HEK293 (cell line): ENCODE measurements at regions not wholly inside any gene's neighbourhood (a gene's known extent, or its start where the extent isn't known, plus 50 kb on each side); places are given as distances from the start of the nearest gene placed in this dataset.

ENCODE experiments used
- CTCF ChIA-PET: fragments of 350-600 bp; formaldehyde crosslinking; extraction: SDS; loops from one replicate; lab custom pipeline; 2021; ENCODE audit warnings: antibody characterized with exemption; lab: Yijun Ruan, JAX
- POLR2A ChIA-PET: fragments of 300-600 bp; formaldehyde crosslinking; extraction: SDS; loops from one replicate; lab custom pipeline; 2020; ENCODE audit warnings: antibody characterized with exemption, inconsistent platforms; lab: Yijun Ruan, JAX
- H3K27ac ChIP-seq: fragments of 200-500 bp; sonication (Bioruptor generic); 2 replicates; pipeline ENCODE4 v1.5.1; 2014; ENCODE audit warnings: low read depth, low read length, control low read depth, inconsistent platforms; ENCODE audit errors: extremely low read depth
- H3K36me3 ChIP-seq, 2 experiments: fragments of 200-500 bp in 1 of 2; sonication (Bioruptor generic) in 1 of 2; 1 replicate in 1 of 2; 2 replicates in 1 of 2; pipeline ENCODE4 v1.5.1; 2014 to 2017; ENCODE audit warnings: inconsistent platforms in 2 of 2, low read length in 2 of 2; ENCODE audit not compliant: control insufficient read depth in 2 of 2, insufficient read depth in 1 of 2
- H3K4me1 ChIP-seq: fragments of 200-500 bp; sonication (Bioruptor generic); 2 replicates; pipeline ENCODE4 v1.5.1; 2014; ENCODE audit warnings: mild to moderate bottlenecking, low read length, inconsistent platforms; ENCODE audit not compliant: control insufficient read depth, insufficient read depth
- H3K4me3 ChIP-seq: 2 replicates; pipeline ENCODE4 v1.5.1; 2011; ENCODE audit warnings: low read depth, mild to moderate bottlenecking, control low read depth, low read length, moderate library complexity
- H3K9me3 ChIP-seq: fragments of 200-500 bp; sonication (Bioruptor generic); 2 replicates; pipeline ENCODE4 v1.5.1; 2014; ENCODE audit warnings: low read depth, low read length, inconsistent platforms; ENCODE audit not compliant: control insufficient read depth, insufficient read depth
- HOXC10 ChIP-seq: sonication (generic); formaldehyde crosslinking; IDR thresholded peaks from 2 replicates; pipeline ENCODE4 v1.8.1; 2023; ENCODE audit warnings: mild to moderate bottlenecking, missing genetic modification reagents
- SCRT1 ChIP-seq: fragments of 450-650 bp; formaldehyde crosslinking; IDR thresholded peaks from 2 replicates; pipeline ENCODE4 v1.5.1; 2016; ENCODE audit warnings: missing biosample characterization, missing genetic modification characterization, borderline replicate concordance
- SP2 ChIP-seq: fragments of 450-650 bp; formaldehyde crosslinking; IDR thresholded peaks from 2 replicates; pipeline ENCODE4 v1.5.1; 2016; ENCODE audit warnings: missing biosample characterization, missing genetic modification characterization
- TCF7L2 ChIP-seq: IDR thresholded peaks from 2 replicates; pipeline ENCODE4 v1.6.1; 2011; ENCODE audit warnings: low read depth, mild to moderate bottlenecking, inconsistent platforms, low read length, moderate library complexity, borderline replicate concordance
- YY2 ChIP-seq: fragments of 450-650 bp; formaldehyde crosslinking; IDR thresholded peaks from 2 replicates; pipeline ENCODE4 v1.5.1; 2016; ENCODE audit warnings: missing biosample characterization, missing genetic modification characterization
- ZIC2 ChIP-seq: fragments of 450-650 bp; formaldehyde crosslinking; IDR thresholded peaks from 2 replicates; pipeline ENCODE4 v1.5.1; 2016; ENCODE audit warnings: missing biosample characterization, missing genetic modification characterization
- ZNF157 ChIP-seq: fragments of 450-650 bp; formaldehyde crosslinking; IDR thresholded peaks from 2 replicates; pipeline ENCODE4 v1.5.1; 2016; ENCODE audit warnings: missing biosample characterization, missing genetic modification characterization
- ZNF174 ChIP-seq: fragments of 450-650 bp; formaldehyde crosslinking; IDR thresholded peaks from 2 replicates; pipeline ENCODE4 v1.5.0; 2017; ENCODE audit warnings: missing biosample characterization, mild to moderate bottlenecking, missing genetic modification characterization
- ZNF175 ChIP-seq: fragments of 450-650 bp; formaldehyde crosslinking; IDR thresholded peaks from 2 replicates; pipeline ENCODE4 v1.5.1; 2016; ENCODE audit warnings: missing biosample characterization, missing genetic modification characterization
- ZNF239 ChIP-seq: fragments of 450-650 bp; formaldehyde crosslinking; IDR thresholded peaks from 2 replicates; pipeline ENCODE4 v1.5.1; 2016; ENCODE audit warnings: missing biosample characterization, missing genetic modification characterization
- ZNF366 ChIP-seq: fragments of 450-650 bp; formaldehyde crosslinking; conservative IDR thresholded peaks from 2 replicates; pipeline ENCODE4 v1.5.1; 2016; ENCODE audit warnings: missing biosample characterization, missing genetic modification characterization
- ZNF433 ChIP-seq: fragments of 450-650 bp; formaldehyde crosslinking; IDR thresholded peaks from 2 replicates; pipeline ENCODE4 v1.5.1; 2016; ENCODE audit warnings: missing biosample characterization, missing genetic modification characterization, low read depth
- ZNF473 ChIP-seq: fragments of 450-650 bp; formaldehyde crosslinking; IDR thresholded peaks from 2 replicates; pipeline ENCODE4 v1.5.1; 2017; ENCODE audit warnings: missing biosample characterization, missing genetic modification characterization
- ZNF600 ChIP-seq: fragments of 450-650 bp; formaldehyde crosslinking; IDR thresholded peaks from 2 replicates; pipeline ENCODE4 v1.5.1; 2016; ENCODE audit warnings: missing biosample characterization, missing genetic modification characterization
- ZNF623 ChIP-seq: fragments of 450-650 bp; formaldehyde crosslinking; IDR thresholded peaks from 2 replicates; pipeline ENCODE4 v1.5.1; 2016; ENCODE audit warnings: missing biosample characterization, missing genetic modification characterization
- ZNF701 ChIP-seq: fragments of 450-650 bp; formaldehyde crosslinking; IDR thresholded peaks from 2 replicates; pipeline ENCODE4 v1.5.1; 2016; ENCODE audit warnings: missing biosample characterization, missing genetic modification characterization
- TF ChIP-seq, protein P1 (sequence below): fragments of 450-650 bp; formaldehyde crosslinking; conservative IDR thresholded peaks from 2 replicates; pipeline ENCODE4 v1.5.1; 2016; ENCODE audit warnings: low read depth, missing biosample characterization, missing genetic modification characterization
- TF ChIP-seq, protein P2 (sequence below): fragments of 450-650 bp; formaldehyde crosslinking; IDR thresholded peaks from 2 replicates; pipeline ENCODE4 v1.5.1; 2016; ENCODE audit warnings: missing biosample characterization, missing genetic modification characterization
- TF ChIP-seq, protein P3 (sequence below): fragments of 450-650 bp; formaldehyde crosslinking; IDR thresholded peaks from 2 replicates; pipeline ENCODE4 v1.5.1; 2016; ENCODE audit warnings: missing biosample characterization, missing genetic modification characterization, low read depth
- TF ChIP-seq, protein P4 (sequence below): fragments of 450-650 bp; formaldehyde crosslinking; IDR thresholded peaks from 2 replicates; pipeline ENCODE4 v1.5.1; 2017; ENCODE audit warnings: missing biosample characterization, missing genetic modification characterization

DNA sequence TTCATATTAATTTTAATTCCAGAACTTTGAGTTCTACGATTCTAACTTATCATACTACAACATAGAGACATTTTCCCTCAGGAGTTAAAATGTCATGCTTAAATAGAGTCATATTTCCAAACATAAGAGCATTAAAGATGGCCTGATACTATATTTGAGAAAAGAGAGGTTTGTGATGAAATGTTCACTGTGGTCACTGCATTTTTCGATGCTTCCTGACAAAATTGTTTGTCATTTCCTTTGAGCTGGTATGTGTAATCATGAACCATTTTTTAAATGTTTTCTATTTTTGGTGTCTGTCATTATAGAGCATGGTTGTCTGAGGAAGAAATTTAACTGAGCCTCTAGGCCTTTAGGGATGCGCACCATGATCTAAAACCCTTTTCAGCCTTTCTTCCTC is 721.4 kb upstream of the NR2F2 start:
- peaks cover 8% of the 10 kb centered on the region; the same call in 1 of the 2 replicates for H3K4me1 ChIP-seq
- H3K9me3 ChIP-seq = no peaks in the 10 kb centered on the region
- H3K36me3 ChIP-seq = no peaks in the 10 kb centered on the region
- POLR2A ChIA-PET = no interaction called here
- TF ChIP-seq HOXC10 (CRISPR knock-in tag) (no peak), ZNF701 (tag by site-specific recombination) (no peak), ZNF366 (tag by site-specific recombination) (no peak), ZNF174 (tag by site-specific recombination) (no peak), ZIC2 (tag by site-specific recombination) (no peak), YY2 (tag by site-specific recombination) (no peak), TCF7L2 (no peak)
- TF ChIP-seq, protein P1, sequence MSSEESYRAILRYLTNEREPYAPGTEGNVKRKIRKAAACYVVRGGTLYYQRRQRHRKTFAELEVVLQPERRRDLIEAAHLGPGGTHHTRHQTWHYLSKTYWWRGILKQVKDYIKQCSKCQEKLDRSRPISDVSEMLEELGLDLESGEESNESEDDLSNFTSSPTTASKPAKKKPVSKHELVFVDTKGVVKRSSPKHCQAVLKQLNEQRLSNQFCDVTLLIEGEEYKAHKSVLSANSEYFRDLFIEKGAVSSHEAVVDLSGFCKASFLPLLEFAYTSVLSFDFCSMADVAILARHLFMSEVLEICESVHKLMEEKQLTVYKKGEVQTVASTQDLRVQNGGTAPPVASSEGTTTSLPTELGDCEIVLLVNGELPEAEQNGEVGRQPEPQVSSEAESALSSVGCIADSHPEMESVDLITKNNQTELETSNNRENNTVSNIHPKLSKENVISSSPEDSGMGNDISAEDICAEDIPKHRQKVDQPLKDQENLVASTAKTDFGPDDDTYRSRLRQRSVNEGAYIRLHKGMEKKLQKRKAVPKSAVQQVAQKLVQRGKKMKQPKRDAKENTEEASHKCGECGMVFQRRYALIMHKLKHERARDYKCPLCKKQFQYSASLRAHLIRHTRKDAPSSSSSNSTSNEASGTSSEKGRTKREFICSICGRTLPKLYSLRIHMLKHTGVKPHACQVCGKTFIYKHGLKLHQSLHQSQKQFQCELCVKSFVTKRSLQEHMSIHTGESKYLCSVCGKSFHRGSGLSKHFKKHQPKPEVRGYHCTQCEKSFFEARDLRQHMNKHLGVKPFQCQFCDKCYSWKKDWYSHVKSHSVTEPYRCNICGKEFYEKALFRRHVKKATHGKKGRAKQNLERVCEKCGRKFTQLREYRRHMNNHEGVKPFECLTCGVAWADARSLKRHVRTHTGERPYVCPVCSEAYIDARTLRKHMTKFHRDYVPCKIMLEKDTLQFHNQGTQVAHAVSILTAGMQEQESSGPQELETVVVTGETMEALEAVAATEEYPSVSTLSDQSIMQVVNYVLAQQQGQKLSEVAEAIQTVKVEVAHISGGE (tag by site-specific recombination) = no peak
- TF ChIP-seq, protein P2, sequence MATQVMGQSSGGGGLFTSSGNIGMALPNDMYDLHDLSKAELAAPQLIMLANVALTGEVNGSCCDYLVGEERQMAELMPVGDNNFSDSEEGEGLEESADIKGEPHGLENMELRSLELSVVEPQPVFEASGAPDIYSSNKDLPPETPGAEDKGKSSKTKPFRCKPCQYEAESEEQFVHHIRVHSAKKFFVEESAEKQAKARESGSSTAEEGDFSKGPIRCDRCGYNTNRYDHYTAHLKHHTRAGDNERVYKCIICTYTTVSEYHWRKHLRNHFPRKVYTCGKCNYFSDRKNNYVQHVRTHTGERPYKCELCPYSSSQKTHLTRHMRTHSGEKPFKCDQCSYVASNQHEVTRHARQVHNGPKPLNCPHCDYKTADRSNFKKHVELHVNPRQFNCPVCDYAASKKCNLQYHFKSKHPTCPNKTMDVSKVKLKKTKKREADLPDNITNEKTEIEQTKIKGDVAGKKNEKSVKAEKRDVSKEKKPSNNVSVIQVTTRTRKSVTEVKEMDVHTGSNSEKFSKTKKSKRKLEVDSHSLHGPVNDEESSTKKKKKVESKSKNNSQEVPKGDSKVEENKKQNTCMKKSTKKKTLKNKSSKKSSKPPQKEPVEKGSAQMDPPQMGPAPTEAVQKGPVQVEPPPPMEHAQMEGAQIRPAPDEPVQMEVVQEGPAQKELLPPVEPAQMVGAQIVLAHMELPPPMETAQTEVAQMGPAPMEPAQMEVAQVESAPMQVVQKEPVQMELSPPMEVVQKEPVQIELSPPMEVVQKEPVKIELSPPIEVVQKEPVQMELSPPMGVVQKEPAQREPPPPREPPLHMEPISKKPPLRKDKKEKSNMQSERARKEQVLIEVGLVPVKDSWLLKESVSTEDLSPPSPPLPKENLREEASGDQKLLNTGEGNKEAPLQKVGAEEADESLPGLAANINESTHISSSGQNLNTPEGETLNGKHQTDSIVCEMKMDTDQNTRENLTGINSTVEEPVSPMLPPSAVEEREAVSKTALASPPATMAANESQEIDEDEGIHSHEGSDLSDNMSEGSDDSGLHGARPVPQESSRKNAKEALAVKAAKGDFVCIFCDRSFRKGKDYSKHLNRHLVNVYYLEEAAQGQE (tag by site-specific recombination) = no peak
- TF ChIP-seq, all 188 proteins: peak for 0
- CTCF ChIA-PET = no interaction called here
- H3K4me3 ChIP-seq = no peak overlapping the region
- no peak overlapping the region for H3K27ac ChIP-seq

DNA sequence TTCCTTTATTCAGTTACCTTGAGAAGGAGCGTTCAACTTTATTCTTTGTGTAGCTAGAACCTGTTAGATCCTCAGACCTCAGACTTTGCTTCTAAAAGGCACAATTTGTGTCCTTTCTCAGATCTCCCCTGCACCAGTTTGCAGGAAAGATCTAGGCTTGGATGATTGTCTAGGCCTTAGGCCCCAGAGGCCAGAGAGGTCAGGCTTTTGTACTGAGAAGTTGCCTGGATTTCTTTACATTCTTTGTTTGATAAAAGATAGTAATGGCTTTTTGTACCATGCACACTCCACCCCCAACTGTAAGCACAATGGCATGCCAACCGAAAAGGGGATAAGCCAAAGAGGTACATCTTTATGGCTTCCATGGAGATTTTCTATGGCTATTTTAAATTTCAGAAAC is 719.6 kb upstream of the NR2F2 start:
- CTCF ChIA-PET = interaction anchor here (0.6 kb wide), 2 partner anchors 851 to 1596 kb away, joined by 3 read pairs; no protein-coding TSS in a partner anchor
- H3K4me1 ChIP-seq = no peaks in the 10 kb centered on the region
- TF ChIP-seq, protein P3, sequence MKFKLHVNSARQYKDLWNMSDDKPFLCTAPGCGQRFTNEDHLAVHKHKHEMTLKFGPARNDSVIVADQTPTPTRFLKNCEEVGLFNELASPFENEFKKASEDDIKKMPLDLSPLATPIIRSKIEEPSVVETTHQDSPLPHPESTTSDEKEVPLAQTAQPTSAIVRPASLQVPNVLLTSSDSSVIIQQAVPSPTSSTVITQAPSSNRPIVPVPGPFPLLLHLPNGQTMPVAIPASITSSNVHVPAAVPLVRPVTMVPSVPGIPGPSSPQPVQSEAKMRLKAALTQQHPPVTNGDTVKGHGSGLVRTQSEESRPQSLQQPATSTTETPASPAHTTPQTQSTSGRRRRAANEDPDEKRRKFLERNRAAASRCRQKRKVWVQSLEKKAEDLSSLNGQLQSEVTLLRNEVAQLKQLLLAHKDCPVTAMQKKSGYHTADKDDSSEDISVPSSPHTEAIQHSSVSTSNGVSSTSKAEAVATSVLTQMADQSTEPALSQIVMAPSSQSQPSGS (tag by site-specific recombination) = no peak
- TF ChIP-seq ZNF239 (tag by site-specific recombination) (no peak), ZNF175 (no peak)

DNA sequence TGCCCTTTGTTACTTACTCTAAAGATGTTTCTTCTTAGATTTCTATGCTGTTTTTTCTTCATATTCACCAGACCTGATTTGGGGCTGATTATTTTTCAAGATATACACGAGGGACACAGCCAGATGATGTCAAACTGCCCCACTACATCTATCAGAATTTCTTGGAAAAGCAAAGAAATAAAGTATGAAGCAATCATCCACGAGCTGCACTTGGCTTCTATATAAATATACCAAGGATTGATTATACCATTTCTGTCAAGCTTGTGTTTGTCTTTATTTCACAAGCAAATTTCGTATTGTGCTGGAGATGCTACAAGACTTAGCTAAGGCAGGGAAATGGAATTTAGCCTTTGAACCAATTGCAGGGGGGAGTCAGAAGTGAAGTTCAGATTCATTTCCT is 715.1 kb upstream of the NR2F2 start:
- ChIA-PET POLR2A (no interaction called here), CTCF (no interaction called here)
- Histone ChIP-seq H3K9me3 (no peaks in the 10 kb centered on the region), H3K27ac (no peak overlapping the region), H3K4me1 (no peaks in the 10 kb centered on the region), H3K4me3 (no peak overlapping the region), H3K36me3 (no peaks in the 10 kb centered on the region)
- TF ChIP-seq ZNF623 (no peak), ZNF433 (tag by site-specific recombination) (no peak), SP2 (tag by site-specific recombination) (no peak), ZNF600 (tag by site-specific recombination) (no peak), SCRT1 (tag by site-specific recombination) (no peak), ZNF157 (tag by site-specific recombination) (no peak), ZNF473 (tag by site-specific recombination) (no peak)
- TF ChIP-seq, protein P4, sequence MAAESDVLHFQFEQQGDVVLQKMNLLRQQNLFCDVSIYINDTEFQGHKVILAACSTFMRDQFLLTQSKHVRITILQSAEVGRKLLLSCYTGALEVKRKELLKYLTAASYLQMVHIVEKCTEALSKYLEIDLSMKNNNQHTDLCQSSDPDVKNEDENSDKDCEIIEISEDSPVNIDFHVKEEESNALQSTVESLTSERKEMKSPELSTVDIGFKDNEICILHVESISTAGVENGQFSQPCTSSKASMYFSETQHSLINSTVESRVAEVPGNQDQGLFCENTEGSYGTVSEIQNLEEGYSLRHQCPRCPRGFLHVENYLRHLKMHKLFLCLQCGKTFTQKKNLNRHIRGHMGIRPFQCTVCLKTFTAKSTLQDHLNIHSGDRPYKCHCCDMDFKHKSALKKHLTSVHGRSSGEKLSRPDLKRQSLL (tag by site-specific recombination) = no peak

More for the DNA sequence above, 719.6 kb upstream of the NR2F2 start:
- no peaks in the 10 kb centered on the region for H3K36me3 ChIP-seq
- POLR2A ChIA-PET = no interaction called here
- H3K9me3 ChIP-seq = no peaks in the 10 kb centered on the region
- no peak overlapping the region for H3K4me3 ChIP-seq
- no peak overlapping the region for H3K27ac ChIP-seq
